Activated CD4-positive, alpha-beta T cell treated with anti-CD3 and anti-CD28 coated beads, Interleukin-2, amount 10 ng/mL, durations not matched to agents 7 days and 5 days (primary cell): ENCODE measurements at regions not wholly inside any gene's neighbourhood (a gene's known extent, or its start where the extent isn't known, plus 50 kb on each side); places are given as distances from the start of the nearest gene placed in this dataset.

Source experiments
- CTCF ChIA-PET: fragments of 350-600 bp; sonication (Branson Sonifier 250); formaldehyde crosslinking; loops from one replicate; lab custom pipeline; 2021; ENCODE audit warnings: antibody characterized with exemption; lab: Charles Lee
- POLR2A ChIA-PET: fragments of 350-600 bp; sonication (Branson Sonifier 250); formaldehyde crosslinking; loops from one replicate; lab custom pipeline; 2021; ENCODE audit warnings: antibody characterized with exemption; lab: Charles Lee
- DNase-seq: peaks from one replicate; pipeline ENCODE4 v3.0.0-alpha.2; 2020
- H3K27ac Mint-ChIP-seq: one replicate; pipeline ENCODE4 v1.8.0; 2021; ENCODE audit warnings: mild to moderate bottlenecking, moderate library complexity, mixed read lengths
- H3K27me3 Mint-ChIP-seq: one replicate; pipeline ENCODE4 v1.8.0; 2021; ENCODE audit warnings: mixed read lengths
- H3K36me3 Mint-ChIP-seq: one replicate; pipeline ENCODE4 v1.8.0; 2021; ENCODE audit warnings: low read depth, mixed read lengths
- H3K4me1 Mint-ChIP-seq: one replicate; pipeline ENCODE4 v1.8.0; 2021; ENCODE audit warnings: mixed read lengths
- H3K4me3 Mint-ChIP-seq: one replicate; pipeline ENCODE4 v1.8.0; 2021; ENCODE audit warnings: mild to moderate bottlenecking, moderate library complexity, mixed read lengths
- H3K9me3 Mint-ChIP-seq: one replicate; pipeline ENCODE4 v1.8.0; 2021; ENCODE audit warnings: mixed read lengths

GRCh38 chr5:75002271-75002670 lies 50.1 kb downstream of the GCNT4 start:
- Mint-ChIP-seq H3K27me3 (no peaks in the 10 kb centered on the region), H3K27ac (no peak overlapping the region), H3K4me3 (no peak overlapping the region), H3K36me3 (peaks cover 3% of the 10 kb centered on the region), H3K4me1 (no peaks in the 10 kb centered on the region), H3K9me3 (peaks cover 12% of the 10 kb centered on the region)
- CTCF ChIA-PET, result no interaction called here
- POLR2A ChIA-PET, result no interaction called here
- DNase-seq, result no peak

GRCh38 chr5:74995926-74996325 lies 56.4 kb downstream of the GCNT4 start:
- Mint-ChIP-seq H3K36me3 (no peaks in the 10 kb centered on the region), H3K4me3 (no peak overlapping the region), H3K4me1 (no peaks in the 10 kb centered on the region), H3K9me3 (peaks cover 4% of the 10 kb centered on the region), H3K27me3 (no peaks in the 10 kb centered on the region), H3K27ac (no peak overlapping the region)
- ChIA-PET CTCF (no interaction called here), POLR2A (no interaction called here)
- no peak for DNase-seq

- POLR2A ChIA-PET, result no interaction called here
- CTCF ChIA-PET, result interaction anchor here (0.6 kb wide), 2 partner anchors 136 to 604 kb away, joined by 3 to 4 read pairs; no protein-coding TSS in a partner anchor
- no peak overlapping the region for H3K4me3 Mint-ChIP-seq
These were observed 57.5 kb downstream of the GCNT4 start for GRCh38 chr5:74994826-74995225.

GRCh38 chr5:74993743-74994142 lies 58.6 kb downstream of the GCNT4 start:
- H3K27ac Mint-ChIP-seq, result no peak overlapping the region
- H3K27me3 Mint-ChIP-seq, result no peaks in the 10 kb centered on the region
- CTCF ChIA-PET, result no interaction called here
- POLR2A ChIA-PET, result no interaction called here
- H3K36me3 Mint-ChIP-seq, result no peaks in the 10 kb centered on the region
- no peak for DNase-seq
- H3K4me3 Mint-ChIP-seq, result no peak overlapping the region
- H3K9me3 Mint-ChIP-seq, result peaks cover 4% of the 10 kb centered on the region
- H3K4me1 Mint-ChIP-seq, result no peaks in the 10 kb centered on the region

More at GRCh38 chr5:74994826-74995225, 57.5 kb downstream of the GCNT4 start:
- Mint-ChIP-seq H3K9me3 (peaks cover 4% of the 10 kb centered on the region), H3K27me3 (no peaks in the 10 kb centered on the region), H3K36me3 (no peaks in the 10 kb centered on the region), H3K4me1 (no peaks in the 10 kb centered on the region), H3K27ac (no peak overlapping the region)
- DNase-seq, result no peak

GRCh38 chr5:74992791-74993190 lies 59.6 kb downstream of the GCNT4 start:
- ChIA-PET CTCF (no interaction called here), POLR2A (no interaction called here)
- Mint-ChIP-seq H3K27ac (no peak overlapping the region), H3K4me1 (no peaks in the 10 kb centered on the region), H3K27me3 (no peaks in the 10 kb centered on the region), H3K9me3 (peaks cover 8% of the 10 kb centered on the region), H3K4me3 (no peak overlapping the region), H3K36me3 (no peaks in the 10 kb centered on the region)
- DNase-seq, result no peak

- H3K27ac Mint-ChIP-seq, result no peak overlapping the region
- ChIA-PET POLR2A (no interaction called here), CTCF (no interaction called here)
- H3K9me3 Mint-ChIP-seq, result peaks cover 4% of the 10 kb centered on the region
- H3K36me3 Mint-ChIP-seq, result no peaks in the 10 kb centered on the region
- no peak overlapping the region for H3K4me3 Mint-ChIP-seq
- no peaks in the 10 kb centered on the region for H3K27me3 Mint-ChIP-seq
- no peak for DNase-seq
- H3K4me1 Mint-ChIP-seq, result no peaks in the 10 kb centered on the region
These were observed 60.8 kb downstream of the GCNT4 start for GRCh38 chr5:74991522-74991921.

GRCh38 chr5:74990194-74990593 lies 62.2 kb downstream of the GCNT4 start:
- no peaks in the 10 kb centered on the region for H3K4me1 Mint-ChIP-seq
- H3K36me3 Mint-ChIP-seq, result no peaks in the 10 kb centered on the region
- ChIA-PET POLR2A (no interaction called here), CTCF (interaction anchor here (0.8 kb wide), 1 partner anchor 32 kb away, joined by 3 read pairs; no protein-coding TSS in a partner anchor)
- H3K27me3 Mint-ChIP-seq, result no peaks in the 10 kb centered on the region
- no peak for DNase-seq
- H3K4me3 Mint-ChIP-seq, result no peak overlapping the region
- H3K9me3 Mint-ChIP-seq, result peaks cover 4% of the 10 kb centered on the region
- H3K27ac Mint-ChIP-seq, result no peak overlapping the region

GRCh38 chr5:74988273-74988983 lies 63.9 kb downstream of the GCNT4 start:
- Mint-ChIP-seq H3K9me3 (peaks cover 4% of the 10 kb centered on the region), H3K4me3 (no peak overlapping the region), H3K36me3 (no peaks in the 10 kb centered on the region), H3K27me3 (no peaks in the 10 kb centered on the region), H3K4me1 (no peaks in the 10 kb centered on the region), H3K27ac (no peak overlapping the region)
- ChIA-PET CTCF (no interaction called here), POLR2A (no interaction called here)
- DNase-seq, result no peak

- peaks cover 4% of the 10 kb centered on the region for H3K36me3 Mint-ChIP-seq
These were observed 74.0 kb downstream of the GCNT4 start for GRCh38 chr5:74978345-74978744.

GRCh38 chr5:74977471-74977870 lies 74.9 kb downstream of the GCNT4 start:
- H3K27me3 Mint-ChIP-seq, result peaks cover 3% of the 10 kb centered on the region
- no peak for DNase-seq
- H3K36me3 Mint-ChIP-seq, result peaks cover 4% of the 10 kb centered on the region
- H3K27ac Mint-ChIP-seq, result no peak overlapping the region
- CTCF ChIA-PET, result interaction anchor here (0.6 kb wide), 1 partner anchor 534 kb away, joined by 3 read pairs; the partner anchor contains the start of genes CERT1 and POLK
- no peak overlapping the region for H3K4me3 Mint-ChIP-seq
- peaks cover 18% of the 10 kb centered on the region for H3K9me3 Mint-ChIP-seq
- H3K4me1 Mint-ChIP-seq, result peaks cover 24% of the 10 kb centered on the region
- POLR2A ChIA-PET, result no interaction called here

More at GRCh38 chr5:74978345-74978744, 74.0 kb downstream of the GCNT4 start:
- ChIA-PET POLR2A (no interaction called here), CTCF (no interaction called here)
- peaks cover 3% of the 10 kb centered on the region for H3K27me3 Mint-ChIP-seq
- H3K4me1 Mint-ChIP-seq, result peaks cover 24% of the 10 kb centered on the region
- H3K9me3 Mint-ChIP-seq, result peaks cover 18% of the 10 kb centered on the region
- no peak overlapping the region for H3K27ac Mint-ChIP-seq
- DNase-seq, result no peak
- no peak overlapping the region for H3K4me3 Mint-ChIP-seq

GRCh38 chr5:74976651-74977050 lies 75.7 kb downstream of the GCNT4 start:
- Mint-ChIP-seq H3K4me3 (no peak overlapping the region), H3K4me1 (peaks cover 24% of the 10 kb centered on the region), H3K27me3 (peaks cover 3% of the 10 kb centered on the region), H3K36me3 (peaks cover 4% of the 10 kb centered on the region), H3K9me3 (peaks cover 21% of the 10 kb centered on the region), H3K27ac (no peak overlapping the region)
- no peak for DNase-seq
- POLR2A ChIA-PET, result no interaction called here
- CTCF ChIA-PET, result no interaction called here

- DNase-seq, result no peak
- Mint-ChIP-seq H3K4me3 (no peak overlapping the region), H3K4me1 (peaks cover 24% of the 10 kb centered on the region), H3K9me3 (peaks cover 21% of the 10 kb centered on the region), H3K27ac (peak overlapping the region; percentile 4), H3K27me3 (no peaks in the 10 kb centered on the region), H3K36me3 (peaks cover 4% of the 10 kb centered on the region)
- POLR2A ChIA-PET, result no interaction called here
- CTCF ChIA-PET, result no interaction called here
These were observed 76.8 kb downstream of the GCNT4 start for GRCh38 chr5:74975582-74975981.

GRCh38 chr5:74974451-74975091 lies 77.8 kb downstream of the GCNT4 start:
- ChIA-PET POLR2A (no interaction called here), CTCF (interaction anchor here (1.5 to 1.6 kb wide), 2 partner anchors 15 to 22 kb away, joined by 3 read pairs; no protein-coding TSS in a partner anchor)
- no peak for DNase-seq
- peaks cover 21% of the 10 kb centered on the region for H3K9me3 Mint-ChIP-seq
- H3K4me1 Mint-ChIP-seq, result peaks cover 24% of the 10 kb centered on the region
- H3K27ac Mint-ChIP-seq, result peak overlapping the region; percentile 85
- no peaks in the 10 kb centered on the region for H3K27me3 Mint-ChIP-seq
- H3K36me3 Mint-ChIP-seq, result peaks cover 4% of the 10 kb centered on the region
- no peak overlapping the region for H3K4me3 Mint-ChIP-seq
